Stimulated activated CD4-positive, alpha-beta T cell treated with anti-CD3 and anti-CD28 coated beads, Interleukin-15, amount 100 ng/mL, for 48 hours (primary cell): ENCODE measurements at regions not wholly inside any gene's neighbourhood (a gene's known extent, or its start where the extent isn't known, plus 50 kb on each side); places are given as distances from the start of the nearest gene placed in this dataset.

Experiments
- DNase-seq, 2 donors: peaks; one replicate each; pipeline ENCODE4 v3.0.0-alpha.2; 2020; ENCODE audit warnings: low read depth in 2 of 2

DNA sequence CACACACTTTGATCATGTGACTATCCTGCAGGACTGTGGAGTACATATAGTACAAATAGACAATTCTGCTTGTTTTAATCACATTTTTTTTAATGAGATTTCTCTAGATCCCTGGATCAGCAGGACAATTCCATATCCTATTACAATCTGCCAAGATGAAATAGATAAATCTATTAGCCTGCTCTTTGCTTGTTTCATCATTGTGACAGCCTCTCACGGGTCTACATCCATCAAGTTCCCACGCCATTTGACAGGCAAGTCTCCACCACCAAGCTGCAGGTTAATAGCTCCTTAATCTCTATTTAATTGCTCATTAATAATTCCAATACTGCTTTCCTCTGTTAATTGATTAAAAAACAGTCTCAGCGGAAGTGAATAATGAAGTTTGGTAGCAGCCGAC, 671.5 kb downstream of the CCSER2 start:
- DNase-seq = no peak

DNA sequence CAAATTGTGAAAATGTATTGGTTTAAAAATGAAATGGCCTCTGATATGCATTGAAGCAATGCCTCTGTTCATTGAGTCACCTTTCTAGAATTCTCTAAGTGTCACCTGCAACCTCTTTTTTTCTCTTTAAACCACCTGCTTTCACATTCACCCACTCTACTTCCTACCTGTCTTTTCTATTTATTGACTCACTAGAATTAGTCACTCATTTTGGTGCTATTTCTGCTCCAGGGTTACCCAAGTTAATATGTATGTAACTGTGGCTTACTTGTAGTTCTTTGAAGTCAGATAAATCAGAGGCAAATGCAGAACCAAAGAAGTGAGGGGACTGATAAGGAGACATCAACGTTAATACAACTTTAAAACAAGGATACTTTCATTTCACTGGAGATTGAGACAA, 674.7 kb downstream of the CCSER2 start:
- DNase-seq = no peak

DNA sequence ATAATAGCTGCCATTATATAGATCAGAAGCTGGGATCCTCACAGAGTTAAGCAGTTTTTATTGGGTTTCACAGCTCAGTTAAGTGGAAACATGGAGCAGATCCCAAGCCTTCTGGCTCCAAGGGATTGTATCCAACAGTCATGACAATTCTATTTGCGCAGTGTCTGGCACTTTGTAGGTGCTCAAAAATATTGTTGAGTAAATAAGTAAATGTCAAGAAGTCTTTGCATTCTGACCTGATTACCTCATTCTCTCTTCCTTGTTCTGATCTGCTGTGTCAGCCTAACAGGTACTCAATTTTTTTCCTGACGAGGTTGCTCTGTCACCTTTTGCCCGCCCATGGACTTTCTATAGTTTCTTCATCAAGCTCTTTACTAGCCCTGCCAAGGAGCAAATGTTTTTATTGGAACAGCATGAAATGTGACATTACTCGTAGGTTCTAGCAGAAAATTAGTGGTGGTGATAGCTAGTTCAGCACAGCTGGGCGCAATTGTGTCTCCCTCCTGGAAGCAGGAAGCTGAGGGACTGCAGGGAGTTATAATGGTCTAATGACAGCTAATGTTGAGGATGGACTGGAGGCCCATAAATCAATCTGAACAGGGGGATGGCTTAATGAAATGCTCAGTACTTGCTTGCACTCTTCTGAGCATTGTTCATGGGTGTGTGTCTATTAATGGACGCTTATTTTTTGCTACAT, 680.2 kb downstream of the CCSER2 start:
- no peak for DNase-seq

DNA sequence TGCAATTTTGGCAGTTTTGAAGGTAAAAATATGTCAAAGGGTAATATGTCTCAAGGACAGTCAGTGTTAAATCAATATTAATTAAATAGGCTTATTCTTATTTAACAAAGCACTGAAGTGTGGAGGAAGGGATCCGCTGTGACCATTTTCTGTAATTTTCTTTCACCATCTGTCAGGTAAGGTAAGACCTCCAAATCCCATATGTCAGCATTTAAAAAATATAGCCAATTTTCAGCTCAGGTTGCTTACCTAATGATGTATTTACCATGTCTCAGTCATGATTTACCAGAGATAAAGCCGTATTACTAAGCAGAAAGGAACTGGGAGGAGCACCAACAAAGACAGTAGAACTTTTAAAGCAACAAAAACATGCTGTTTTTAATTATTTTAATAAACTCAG, 683.9 kb downstream of the CCSER2 start:
- no peak for DNase-seq

DNA sequence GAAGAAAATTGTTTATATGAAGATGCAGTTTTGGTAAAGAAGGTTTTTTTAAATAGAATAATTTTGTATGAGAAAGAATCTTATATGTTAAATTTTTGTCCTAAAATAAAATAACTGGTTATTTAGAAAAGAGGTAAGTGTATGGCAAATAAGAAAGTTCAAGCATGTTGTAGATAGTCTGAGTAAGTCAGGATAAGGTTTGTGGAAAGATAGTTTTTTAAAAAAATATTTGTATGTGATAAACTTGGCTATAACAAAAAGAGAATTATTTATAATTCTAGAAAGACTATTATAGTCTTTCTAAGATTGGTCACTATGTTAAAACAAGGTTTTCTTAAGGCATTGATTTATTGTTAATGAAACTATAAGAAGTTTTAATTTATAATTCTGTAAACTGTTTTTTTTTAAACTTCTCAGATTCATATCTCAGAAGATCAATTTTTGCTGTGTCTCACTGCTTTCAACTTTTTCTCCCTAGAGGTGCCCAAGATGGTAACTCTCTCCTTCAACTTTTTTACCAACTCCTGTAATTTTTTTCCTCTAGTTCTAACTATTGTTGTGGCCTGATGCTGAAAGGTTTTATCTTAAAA, 698.6 kb downstream of the CCSER2 start:
- DNase-seq = no peak

DNA sequence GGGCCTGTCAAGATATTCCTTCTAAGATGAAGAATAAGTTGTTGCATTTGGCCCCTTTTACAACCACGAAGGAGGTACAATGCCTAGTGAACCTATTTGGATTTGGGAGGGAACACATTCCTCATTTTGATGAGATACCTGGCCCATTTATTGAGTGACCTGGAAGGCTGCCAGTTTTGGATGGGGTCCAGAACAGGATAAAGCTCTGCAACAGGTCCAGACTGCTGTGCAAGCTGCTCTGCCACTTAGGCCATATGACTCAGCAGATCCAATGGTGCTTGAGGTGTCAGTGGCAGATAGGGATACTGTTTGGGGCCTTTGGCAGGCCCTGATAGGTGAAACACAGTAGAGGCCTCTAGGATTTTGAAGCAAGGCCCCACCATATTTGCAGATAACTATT, 704.6 kb downstream of the CCSER2 start:
- no peak for DNase-seq

DNA sequence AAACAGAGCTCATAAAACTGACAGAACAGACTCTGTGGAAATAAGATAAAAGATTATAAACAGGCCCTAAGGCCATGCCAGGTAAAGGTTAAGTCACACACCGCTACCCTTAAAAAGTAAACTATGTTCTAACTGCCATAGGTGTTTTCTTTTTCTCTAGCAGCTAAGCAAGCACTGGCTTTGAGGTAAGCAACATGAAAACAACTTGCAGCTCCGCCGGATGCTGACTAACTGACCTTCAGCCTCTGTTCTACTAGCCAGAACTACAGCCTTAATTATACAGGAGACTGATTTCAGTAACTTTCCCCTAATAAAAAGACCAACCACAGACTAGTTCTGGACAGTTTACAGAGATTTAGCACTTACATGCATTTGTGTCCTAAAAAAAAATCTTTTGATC, 708.3 kb downstream of the CCSER2 start:
- DNase-seq = no peak

DNA sequence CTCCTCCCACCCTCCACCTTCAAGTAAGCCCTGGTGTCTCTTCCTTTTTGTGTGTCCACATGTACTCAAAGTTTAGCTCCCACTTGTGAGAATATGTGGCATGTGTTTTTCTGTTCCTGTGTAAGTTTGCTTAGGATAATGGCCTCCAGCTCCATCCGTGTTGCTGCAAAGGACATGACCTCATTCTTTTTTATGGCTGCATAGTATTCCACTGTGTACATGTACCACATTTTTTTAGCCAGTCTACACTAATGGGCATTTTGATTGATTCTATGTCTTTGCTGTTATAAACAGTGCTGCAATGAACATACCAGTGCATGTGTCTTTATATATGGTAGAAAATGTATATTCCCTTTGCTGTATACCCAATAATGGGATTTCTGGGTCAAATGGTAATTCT, 710.9 kb downstream of the CCSER2 start:
- no peak for DNase-seq

DNA sequence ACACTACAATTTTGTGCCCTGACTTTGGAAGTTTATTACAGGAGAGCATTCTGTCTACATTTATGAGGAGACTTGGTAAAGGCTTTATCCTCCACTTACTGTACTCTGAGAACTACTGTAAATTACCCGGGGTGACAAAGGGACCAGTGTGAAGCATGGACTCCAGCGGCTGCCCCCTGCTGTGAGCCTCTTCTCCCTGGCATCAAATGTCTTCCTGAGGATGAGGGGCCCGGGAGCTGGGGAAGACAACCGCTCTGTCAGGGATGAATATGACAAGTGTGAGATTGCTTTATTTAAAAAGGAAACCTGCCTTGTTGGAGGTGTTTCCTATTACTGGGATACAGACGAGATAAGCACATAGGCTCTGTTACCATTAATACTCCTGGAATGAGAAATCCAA, 714.8 kb downstream of the CCSER2 start:
- no peak for DNase-seq

DNA sequence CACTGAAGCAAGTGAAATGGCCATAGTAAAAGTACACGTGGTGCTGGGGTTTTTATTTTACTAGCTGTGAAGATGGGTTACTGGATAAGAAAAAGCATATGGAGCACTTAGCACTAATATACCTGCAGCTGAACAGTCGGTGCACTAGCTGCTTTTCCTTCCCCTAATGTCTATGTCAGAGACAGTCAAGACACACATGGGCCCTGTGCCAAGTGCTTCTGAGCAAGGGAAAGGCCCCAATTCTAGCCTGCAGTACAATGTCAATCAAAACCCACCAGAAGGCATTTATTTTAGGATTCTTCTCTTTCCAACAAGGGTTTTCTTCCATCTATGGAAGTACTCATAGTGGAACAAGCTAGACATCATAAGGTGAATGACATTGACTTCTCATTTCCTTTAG, 716.7 kb downstream of the CCSER2 start:
- DNase-seq = no peak

DNA sequence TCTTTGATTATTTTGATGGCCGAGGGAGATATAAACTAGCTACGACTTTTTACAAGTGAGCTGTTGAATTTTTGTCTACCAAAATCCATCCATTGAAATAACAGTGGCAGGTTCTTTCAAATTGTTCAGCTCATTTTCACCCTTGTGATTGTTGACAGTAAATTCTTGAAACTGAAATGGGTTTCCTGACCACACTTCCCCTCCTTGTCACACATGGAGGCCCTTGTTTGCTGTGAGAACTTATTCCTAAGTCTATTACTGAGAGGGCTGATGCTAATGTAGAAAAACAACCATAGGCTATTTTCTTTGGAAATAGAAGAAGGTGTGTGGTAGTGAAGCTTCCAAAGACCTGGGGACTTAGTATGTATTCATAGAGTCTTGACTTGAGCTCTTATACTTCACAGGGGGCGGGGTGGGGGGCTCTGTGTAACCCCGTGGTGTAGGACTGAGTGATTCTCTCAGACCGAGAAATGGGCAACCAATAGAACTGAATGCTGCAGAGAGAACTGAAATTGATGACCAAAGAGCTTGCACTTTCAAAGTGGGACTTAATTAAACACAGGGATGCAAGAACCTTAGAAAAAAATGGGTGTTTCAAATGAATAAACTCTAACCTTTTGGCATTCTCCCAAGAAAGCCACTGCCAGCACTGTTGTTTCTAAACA, 718.9 kb downstream of the CCSER2 start:
- no peak for DNase-seq

DNA sequence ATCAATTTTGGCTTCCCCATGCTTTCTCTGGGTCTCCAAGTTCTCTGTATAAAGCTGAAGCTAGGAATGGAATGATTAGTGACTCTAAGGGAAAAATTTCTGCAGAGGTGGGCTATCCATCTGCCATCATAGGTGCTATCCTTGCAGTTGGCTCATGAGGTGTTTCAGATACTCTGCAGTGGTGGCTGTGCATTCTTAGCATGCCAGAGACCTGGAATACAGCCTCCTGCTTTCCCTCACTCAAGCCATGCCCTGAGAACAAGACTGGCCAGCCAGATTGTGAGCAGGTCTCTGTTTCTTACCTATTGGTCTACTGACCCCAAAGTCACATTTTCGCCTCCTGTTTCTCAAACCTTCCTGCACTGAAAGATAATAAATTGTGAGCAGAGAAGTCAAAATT, 719.6 kb downstream of the CCSER2 start:
- no peak for DNase-seq

DNA sequence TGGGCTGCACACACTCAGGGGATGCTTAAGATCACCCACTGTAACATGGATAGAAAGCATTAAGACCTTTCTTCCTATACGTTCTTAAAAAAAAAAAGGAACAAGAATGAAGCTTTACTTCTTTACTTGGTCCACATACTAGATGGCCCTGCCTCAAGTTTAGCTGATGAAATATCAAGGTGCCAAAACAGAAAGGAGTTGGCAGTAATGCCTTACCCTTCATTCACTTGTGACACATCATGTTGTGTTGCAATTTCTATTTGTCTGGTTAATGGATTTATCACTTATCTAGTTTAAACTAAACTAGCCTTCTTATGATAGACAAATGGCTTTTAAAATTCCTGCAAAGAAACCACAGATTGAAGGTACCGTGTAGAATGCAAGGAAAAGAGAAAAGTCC, 720.3 kb downstream of the CCSER2 start:
- no peak for DNase-seq

DNA sequence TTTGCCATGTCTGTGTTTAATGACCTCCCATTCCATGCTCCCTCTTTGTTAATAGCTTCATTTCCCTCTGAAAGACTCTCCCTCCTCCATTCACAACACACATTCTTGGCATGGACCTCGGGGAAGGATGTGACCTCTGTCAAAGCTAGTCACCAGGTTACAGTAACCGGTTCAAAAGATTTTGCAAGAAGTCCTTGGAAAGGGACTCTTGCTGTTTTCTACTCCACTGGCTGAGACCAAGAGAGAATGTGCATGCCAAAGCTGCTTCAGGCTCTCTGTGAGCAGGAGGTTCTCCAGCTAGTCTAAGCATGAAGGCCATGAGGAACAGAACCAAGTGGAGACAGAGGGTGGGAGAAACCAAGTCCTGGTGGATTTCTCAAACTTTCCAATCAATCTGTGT, 732.6 kb downstream of the CCSER2 start:
- no peak for DNase-seq

DNA sequence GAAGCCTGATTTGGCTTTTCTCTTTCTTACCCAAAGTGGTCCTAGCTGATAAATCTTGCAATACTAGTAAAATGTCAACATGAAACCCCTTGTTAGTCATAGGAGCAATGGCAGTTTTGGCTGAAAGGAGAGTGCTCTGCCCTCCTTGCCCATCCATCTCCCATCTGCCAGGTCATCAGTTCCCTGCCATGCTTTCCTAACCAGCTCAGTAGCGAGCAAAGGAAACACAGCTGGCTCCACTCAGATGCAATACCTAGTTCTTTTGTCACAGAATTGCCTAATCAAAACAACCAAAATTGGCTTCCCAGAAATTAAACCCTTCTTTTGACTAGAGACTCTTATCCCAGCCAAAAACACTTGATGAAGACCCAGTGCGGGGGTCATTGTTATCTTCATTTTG, 733.0 kb downstream of the CCSER2 start:
- DNase-seq = no peak

DNA sequence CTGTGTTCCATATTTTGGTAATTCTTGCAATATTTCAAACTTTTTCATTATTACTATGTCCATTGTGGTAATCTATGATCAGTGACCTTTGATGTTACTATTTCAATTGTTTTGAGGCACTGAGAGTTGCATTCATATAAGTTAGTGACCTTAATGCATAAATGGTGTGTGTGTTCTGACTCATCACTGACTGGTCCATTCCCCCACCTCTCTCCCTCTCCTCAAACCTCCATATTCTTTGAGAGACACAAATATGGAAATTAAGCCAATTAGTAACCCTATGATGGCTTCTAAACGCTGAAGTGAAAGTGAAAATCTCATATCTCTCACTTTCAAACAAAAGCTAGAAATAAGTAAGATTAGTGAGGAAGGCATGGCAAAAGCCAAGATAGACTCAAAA, 739.6 kb downstream of the CCSER2 start:
- no peak for DNase-seq

DNA sequence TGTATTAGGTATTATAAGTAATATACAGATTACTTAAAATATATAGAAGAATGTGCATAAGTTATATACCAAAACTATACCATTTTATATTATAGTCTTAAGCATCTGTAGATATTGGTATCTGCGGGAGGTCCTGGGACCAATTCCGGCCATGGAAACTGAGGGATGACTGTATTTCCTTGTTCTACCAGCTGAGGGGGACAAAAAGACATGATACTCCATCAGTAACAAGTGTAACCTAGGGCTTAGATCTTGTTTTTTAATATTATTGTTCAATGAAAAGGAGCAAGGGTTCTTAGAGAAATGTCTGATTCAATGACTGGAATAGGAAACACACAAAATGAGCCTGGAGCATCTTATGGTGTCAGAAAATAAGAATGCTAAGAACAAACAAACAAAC, 752.5 kb downstream of the CCSER2 start:
- no peak for DNase-seq

DNA sequence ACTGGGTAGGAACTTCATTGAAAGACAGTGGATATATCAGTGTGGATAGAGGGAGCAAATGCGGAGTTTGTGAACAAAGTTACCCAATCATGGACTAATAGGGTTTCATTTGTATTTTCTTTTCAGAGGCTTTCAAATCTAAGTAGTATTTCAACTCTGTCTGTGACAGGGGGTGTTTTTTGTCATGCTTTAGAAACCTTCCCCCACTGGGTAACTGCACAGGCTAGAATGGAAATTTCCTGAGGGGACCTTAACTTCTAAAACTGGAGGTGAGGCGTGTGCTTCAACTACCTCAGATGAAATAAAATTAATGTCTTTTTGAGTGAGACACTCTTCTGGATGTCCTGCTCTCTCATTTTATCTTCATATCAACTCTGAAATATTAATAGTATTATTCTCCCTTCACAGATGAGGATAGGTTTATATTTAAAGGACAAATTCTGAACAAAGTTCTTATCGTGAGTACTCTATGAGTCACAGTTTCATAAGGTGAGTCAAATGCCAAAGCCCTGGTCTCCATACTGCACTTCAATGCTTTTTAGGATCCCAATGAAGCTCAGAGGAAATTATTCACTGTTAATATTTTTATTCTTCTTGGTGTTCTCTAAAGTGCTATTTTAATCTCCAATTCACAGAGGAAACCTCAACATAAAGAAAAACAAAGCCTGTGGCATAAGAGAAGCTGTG, 770.6 kb downstream of the CCSER2 start:
- DNase-seq = no peak

DNA sequence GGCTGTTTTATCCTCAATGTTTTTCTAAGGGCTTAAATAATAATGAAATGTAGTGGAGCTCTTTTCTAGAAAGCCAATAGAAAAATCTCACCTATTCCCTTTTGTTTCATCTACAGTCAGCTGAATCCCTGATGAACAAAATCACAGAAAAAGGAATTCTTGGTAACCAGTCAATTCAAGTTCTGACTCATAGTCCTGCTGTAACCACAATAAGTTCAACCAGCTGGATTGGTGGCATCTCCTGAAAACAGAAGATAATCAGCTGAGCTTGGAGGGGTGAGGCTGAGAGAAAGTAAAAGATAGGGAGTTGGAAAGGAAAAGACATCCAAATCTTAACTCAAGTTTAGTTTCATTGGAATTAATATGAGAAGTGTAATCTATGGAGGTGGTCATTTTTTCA, 772.1 kb downstream of the CCSER2 start:
- DNase-seq = no peak

DNA sequence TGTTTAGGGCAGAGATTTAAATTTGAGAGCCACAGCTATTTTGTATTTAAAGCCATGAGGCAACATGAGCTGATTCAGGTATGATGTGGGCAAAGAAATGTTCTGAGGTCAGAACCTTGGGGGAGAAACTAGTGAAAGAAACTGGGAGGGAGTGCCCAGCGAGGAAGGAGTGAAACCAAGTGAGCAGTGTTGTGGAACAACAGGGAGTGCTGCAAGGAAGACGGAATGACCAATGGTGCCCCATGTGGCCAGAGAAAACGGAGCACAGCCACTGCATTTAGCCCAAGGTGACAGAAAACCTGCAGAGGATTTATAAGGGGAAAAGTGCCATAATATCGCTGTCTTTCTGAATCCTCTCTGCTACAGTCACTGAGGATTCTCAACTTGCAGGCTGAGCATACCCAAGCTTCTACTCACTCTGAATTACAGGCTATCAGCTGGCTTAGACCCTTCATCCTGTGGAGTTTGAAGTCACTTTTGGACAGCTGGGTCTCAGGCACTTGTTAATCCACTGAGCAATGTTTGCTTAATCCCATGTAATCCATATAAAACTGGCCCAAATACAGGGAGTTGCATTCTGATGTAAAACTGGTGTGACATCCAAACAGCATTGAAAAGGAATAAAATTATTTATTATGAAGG, 777.3 kb downstream of the CCSER2 start:
- DNase-seq = no peak

DNA sequence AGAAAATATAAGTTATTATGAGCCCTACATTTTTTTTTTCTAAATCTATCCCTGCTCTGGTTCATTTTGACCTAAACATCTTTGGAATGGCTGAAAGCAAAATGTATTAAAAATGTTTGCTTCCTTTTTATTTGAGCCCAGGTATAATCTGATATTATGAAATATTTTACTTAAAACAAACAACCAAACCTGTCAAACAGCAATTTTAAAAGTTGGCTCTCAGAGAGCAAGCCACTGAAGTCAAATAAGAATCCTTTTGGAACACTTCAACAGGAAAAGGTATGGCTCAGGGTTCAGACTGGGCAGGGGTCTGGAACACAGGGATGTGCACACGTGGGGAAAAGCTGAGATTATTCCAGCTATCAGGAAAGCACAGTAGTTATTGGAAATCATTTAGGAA, 782.9 kb downstream of the CCSER2 start:
- DNase-seq = no peak

DNA sequence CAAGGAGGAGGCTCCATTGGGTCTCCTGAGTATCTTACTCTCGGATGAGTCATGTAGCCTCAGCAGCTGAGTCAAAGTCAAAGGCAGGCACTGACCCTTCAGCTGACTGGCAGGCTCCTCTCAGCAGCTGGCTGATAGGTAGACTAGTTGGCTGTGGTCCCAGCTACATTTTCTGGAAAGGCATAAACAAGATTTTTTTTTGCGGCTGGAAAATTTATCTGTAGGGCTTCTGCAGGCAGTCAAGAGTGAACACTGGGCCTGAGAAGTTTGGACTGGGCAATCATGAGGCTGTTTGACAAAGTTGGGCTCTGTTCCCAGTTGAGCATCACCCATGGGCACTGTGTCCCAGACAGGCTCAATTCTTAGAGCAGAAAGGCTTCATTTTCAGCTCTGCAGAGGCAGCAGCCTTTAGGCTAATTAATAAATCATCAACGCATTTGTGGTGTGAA, 796.2 kb downstream of the CCSER2 start:
- no peak for DNase-seq
